GM18867 (cell line): ENCODE measurements at regions not wholly inside any gene's neighbourhood (a gene's known extent, or its start where the extent isn't known, plus 50 kb on each side); places are given as distances from the start of the nearest gene placed in this dataset.

Experiments used
- ATAC-seq: cut with Tn5 transposase; IDR thresholded peaks from one replicate; pipeline ENCODE4 v1.9.1; 2021; ENCODE audit warnings: mild to moderate bottlenecking, moderate library complexity; ENCODE audit not compliant: unreplicated experiment

- ATAC-seq = no peak
Observed at GRCh38 chr14:29265852-29266251, 499.3 kb downstream of the FOXG1 start.

- ATAC-seq = no peak
Observed at GRCh38 chr14:29271669-29272068, 505.1 kb downstream of the FOXG1 start.

- ATAC-seq = no peak
Observed at GRCh38 chr14:29273513-29273912, 506.9 kb downstream of the FOXG1 start.

- ATAC-seq = no peak
Observed at GRCh38 chr14:29274890-29275596, 508.5 kb downstream of the FOXG1 start.

GRCh38 chr14:29278301-29279263, 512.0 kb downstream of the FOXG1 start:
- ATAC-seq = peak; percentile 71

- ATAC-seq = no peak
Observed at GRCh38 chr14:29282169-29282568, 515.6 kb downstream of the FOXG1 start.

- no peak for ATAC-seq
Observed at GRCh38 chr14:29290441-29290840, 523.9 kb downstream of the FOXG1 start.

- ATAC-seq = no peak
Observed at GRCh38 chr14:29299372-29299771, 532.8 kb downstream of the FOXG1 start.

- no peak for ATAC-seq
Observed at GRCh38 chr14:29301571-29301970, 535.0 kb downstream of the FOXG1 start.

- ATAC-seq = no peak
Observed at GRCh38 chr14:29310210-29310609, 543.6 kb downstream of the FOXG1 start.

GRCh38 chr14:29310757-29311156, 544.2 kb downstream of the FOXG1 start:
- ATAC-seq = no peak

GRCh38 chr14:29311983-29312382, 545.4 kb downstream of the FOXG1 start:
- no peak for ATAC-seq

- no peak for ATAC-seq
Observed at GRCh38 chr14:29316936-29317335, 550.3 kb downstream of the FOXG1 start.

GRCh38 chr14:29317423-29317822, 550.8 kb downstream of the FOXG1 start:
- no peak for ATAC-seq

GRCh38 chr14:29320286-29320685, 553.7 kb downstream of the FOXG1 start:
- ATAC-seq = no peak

- ATAC-seq = no peak
Observed at GRCh38 chr14:29321646-29322045, 555.1 kb downstream of the FOXG1 start.

GRCh38 chr14:29339494-29340172, 573.0 kb downstream of the FOXG1 start:
- no peak for ATAC-seq

GRCh38 chr14:29348504-29348903, 579.1 kb downstream of the PRKD1 start:
- ATAC-seq = no peak

GRCh38 chr14:29350496-29350895, 577.2 kb downstream of the PRKD1 start:
- no peak for ATAC-seq

- no peak for ATAC-seq
Observed at GRCh38 chr14:29351996-29352705, 575.5 kb downstream of the PRKD1 start.

- no peak for ATAC-seq
Observed at GRCh38 chr14:29352706-29353080, 575.0 kb downstream of the PRKD1 start.
